CD8-positive, alpha-beta memory T cell (primary cell): ENCODE measurements at regions not wholly inside any gene's neighbourhood (a gene's known extent, or its start where the extent isn't known, plus 50 kb on each side); places are given as distances from the start of the nearest gene placed in this dataset.
"Not testable (repeated sequence)": the region's sequence is repeated elsewhere in the genome, so short reads cannot be mapped to it uniquely, and the experiment has no call there.

Source experiments
- CTCF ChIA-PET: fragments of 350-600 bp; sonication (Branson Sonifier 250); formaldehyde crosslinking; loops from one replicate; lab custom pipeline; 2021; ENCODE audit warnings: antibody characterized with exemption; lab: Charles Lee
- POLR2A ChIA-PET: fragments of 350-600 bp; sonication (Branson Sonifier 250); formaldehyde crosslinking; loops from one replicate; lab custom pipeline; 2021; ENCODE audit warnings: antibody characterized with exemption; lab: Charles Lee
- DNase-seq, 5 donors: peaks; one replicate each; pipeline versions ENCODE4 v3.0.0 to v3.0.0-alpha.2; 2020 to 2022; ENCODE audit warnings: mixed read lengths in 1 of 5
- H3K27ac ChIP-seq: one replicate; pipeline ENCODE4 v1.7.0; 2013; ENCODE audit warnings: low read depth, mild to moderate bottlenecking, low read length, moderate library complexity
- H3K27me3 ChIP-seq: 2 replicates; pipeline ENCODE4 v1.7.0; 2013; ENCODE audit warnings: low read length, mild to moderate bottlenecking; ENCODE audit not compliant: insufficient read depth, poor library complexity, severe bottlenecking
- H3K36me3 ChIP-seq: 2 replicates; pipeline ENCODE4 v1.7.0; 2013; ENCODE audit warnings: mild to moderate bottlenecking, low read length, moderate library complexity; ENCODE audit not compliant: insufficient read depth
- H3K4me1 ChIP-seq: 2 replicates; pipeline ENCODE4 v1.7.0; 2013; ENCODE audit warnings: mild to moderate bottlenecking, low read length, moderate library complexity; ENCODE audit not compliant: insufficient read depth
- H3K4me3 ChIP-seq: 2 replicates; pipeline ENCODE4 v1.7.0; 2013; ENCODE audit warnings: mild to moderate bottlenecking, low read length
- H3K9me3 ChIP-seq: 2 replicates; pipeline ENCODE4 v1.7.0; 2013; ENCODE audit warnings: mild to moderate bottlenecking, low read length
- H3K27ac Mint-ChIP-seq, 8 donors: one replicate each; pipeline ENCODE4 v1.8.0; 2020 to 2021; ENCODE audit warnings: mixed read lengths in 8 of 8, mild to moderate bottlenecking in 6 of 8, inconsistent platforms in 3 of 8, moderate library complexity in 3 of 8
- H3K27me3 Mint-ChIP-seq, 2 donors: one replicate each; pipeline ENCODE4 v1.8.0; 2020 to 2021; ENCODE audit warnings: mixed read lengths in 2 of 2, mild to moderate bottlenecking in 1 of 2, moderate library complexity in 1 of 2
- H3K36me3 Mint-ChIP-seq, 3 donors: one replicate each; pipeline ENCODE4 v1.8.0; 2020 to 2021; ENCODE audit warnings: mixed read lengths in 3 of 3, inconsistent platforms in 1 of 3, mild to moderate bottlenecking in 1 of 3
- H3K4me1 Mint-ChIP-seq, 3 donors: one replicate each; pipeline ENCODE4 v1.8.0; 2020 to 2021; ENCODE audit warnings: mixed read lengths in 3 of 3, inconsistent platforms in 1 of 3, mild to moderate bottlenecking in 1 of 3
- H3K4me3 Mint-ChIP-seq, 7 donors: one replicate each; pipeline ENCODE4 v1.8.0; 2020 to 2021; ENCODE audit warnings: mixed read lengths in 7 of 7, mild to moderate bottlenecking in 6 of 7, moderate library complexity in 4 of 7, inconsistent platforms in 2 of 7
- H3K9me3 Mint-ChIP-seq, 5 donors: one replicate each; pipeline ENCODE4 v1.8.0; 2020 to 2022; ENCODE audit warnings: mixed read lengths in 5 of 5, mild to moderate bottlenecking in 3 of 5, moderate library complexity in 2 of 5, inconsistent platforms in 1 of 5

DNA sequence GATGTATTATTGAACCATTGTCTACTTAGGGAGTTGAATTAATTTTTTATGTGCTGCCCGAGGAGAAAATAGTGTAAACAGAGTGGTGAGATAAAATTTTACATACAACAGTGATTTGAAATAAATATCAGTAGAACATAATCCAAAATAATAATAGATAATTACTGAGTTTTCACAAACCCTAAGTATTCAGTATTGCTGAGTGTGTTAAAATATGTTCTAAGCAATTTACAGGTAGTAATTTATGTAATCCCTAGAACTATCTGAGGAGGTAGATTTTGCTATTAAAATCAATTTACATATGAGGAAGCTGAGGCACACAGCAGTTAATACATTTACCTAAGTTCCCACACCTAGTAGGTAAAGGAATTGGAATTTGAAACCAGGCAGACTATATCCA is 134.7 kb upstream of the FAT1 start:
- no peak overlapping the region for H3K4me3 ChIP-seq
- Mint-ChIP-seq H3K4me1 (no peaks in the 10 kb centered on the region), H3K9me3 (peaks cover 0 to 11% (median 3%) of the 10 kb centered on the region in 5 donors), H3K27ac (no peak overlapping the region), H3K36me3 (no peaks in the 10 kb centered on the region), H3K4me3 (no peak overlapping the region), H3K27me3 (no peaks in the 10 kb centered on the region)
- H3K36me3 ChIP-seq, result no peaks in the 10 kb centered on the region
- ChIA-PET POLR2A (no interaction called here), CTCF (no interaction called here)
- no peaks in the 10 kb centered on the region for H3K9me3 ChIP-seq
- no peak for DNase-seq
- no peak overlapping the region for H3K27ac ChIP-seq
- no peaks in the 10 kb centered on the region for H3K27me3 ChIP-seq
- no peaks in the 10 kb centered on the region for H3K4me1 ChIP-seq

DNA sequence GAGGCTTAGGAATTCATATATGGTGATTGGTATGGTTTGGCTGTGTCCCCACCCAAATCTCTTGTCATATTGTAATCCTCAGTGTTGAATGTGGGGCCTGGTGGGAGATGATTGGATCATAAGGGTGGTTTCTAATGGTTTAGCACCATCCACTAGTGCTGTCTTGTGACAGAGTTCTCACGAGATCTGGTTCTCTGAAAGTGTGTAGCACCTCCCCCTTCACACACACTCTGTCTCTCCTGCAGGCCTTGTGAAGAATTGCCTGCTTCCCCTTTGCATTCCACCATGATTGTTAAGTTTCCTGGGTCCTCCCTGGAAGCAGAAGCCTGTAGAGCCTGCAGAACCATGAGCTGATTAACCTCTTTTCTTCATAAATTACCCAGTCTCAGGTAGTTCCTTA is 135.8 kb upstream of the FAT1 start:
- CTCF ChIA-PET, result no interaction called here
- H3K4me3 Mint-ChIP-seq, result no peak overlapping the region

DNA sequence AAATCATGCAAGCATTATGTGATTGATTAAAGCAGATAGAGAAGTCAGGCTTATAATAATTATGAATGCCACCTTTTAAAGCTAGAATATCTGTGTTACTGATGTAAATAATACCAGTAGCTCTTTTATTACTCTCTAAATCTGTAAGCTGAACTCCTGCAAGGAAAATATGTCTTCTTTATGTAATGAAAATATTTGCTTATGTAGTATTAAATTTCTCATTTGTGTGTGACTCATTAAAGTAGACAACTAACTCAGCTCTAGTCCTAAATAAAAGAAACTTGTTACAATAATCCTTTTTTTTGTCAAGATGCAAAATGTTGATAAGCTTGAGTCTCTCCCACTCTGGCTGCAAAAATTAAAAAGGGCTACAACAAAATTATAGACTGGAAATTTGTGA is 137.7 kb upstream of the FAT1 start:
- no peaks in the 10 kb centered on the region for H3K27me3 Mint-ChIP-seq
- H3K4me1 ChIP-seq, result no peaks in the 10 kb centered on the region
- ChIA-PET CTCF (no interaction called here), POLR2A (no interaction called here)
- no peaks in the 10 kb centered on the region for H3K36me3 Mint-ChIP-seq
- no peaks in the 10 kb centered on the region for H3K36me3 ChIP-seq
- H3K4me1 Mint-ChIP-seq, result no peaks in the 10 kb centered on the region
- no peaks in the 10 kb centered on the region for H3K9me3 ChIP-seq
- H3K27ac Mint-ChIP-seq, result no peak overlapping the region
- no peak overlapping the region for H3K4me3 ChIP-seq
- H3K27me3 ChIP-seq, result no peaks in the 10 kb centered on the region
- DNase-seq, result no peak
- peaks cover 0 to 15% (median 3%) of the 10 kb centered on the region in 5 donors for H3K9me3 Mint-ChIP-seq
- no peak overlapping the region for H3K4me3 Mint-ChIP-seq
- no peak overlapping the region for H3K27ac ChIP-seq

More for the DNA sequence above, 135.8 kb upstream of the FAT1 start:
- no peaks in the 10 kb centered on the region for H3K36me3 Mint-ChIP-seq
- Histone ChIP-seq H3K4me3 (no peak overlapping the region), H3K36me3 (no peaks in the 10 kb centered on the region), H3K27me3 (no peaks in the 10 kb centered on the region), H3K4me1 (no peaks in the 10 kb centered on the region), H3K9me3 (no peaks in the 10 kb centered on the region), H3K27ac (no peak overlapping the region)
- no peak overlapping the region for H3K27ac Mint-ChIP-seq
- DNase-seq, result no peak
- peaks cover 0 to 11% (median 3%) of the 10 kb centered on the region in 5 donors for H3K9me3 Mint-ChIP-seq
- no peaks in the 10 kb centered on the region for H3K4me1 Mint-ChIP-seq
- H3K27me3 Mint-ChIP-seq, result no peaks in the 10 kb centered on the region
- POLR2A ChIA-PET, result no interaction called here

DNA sequence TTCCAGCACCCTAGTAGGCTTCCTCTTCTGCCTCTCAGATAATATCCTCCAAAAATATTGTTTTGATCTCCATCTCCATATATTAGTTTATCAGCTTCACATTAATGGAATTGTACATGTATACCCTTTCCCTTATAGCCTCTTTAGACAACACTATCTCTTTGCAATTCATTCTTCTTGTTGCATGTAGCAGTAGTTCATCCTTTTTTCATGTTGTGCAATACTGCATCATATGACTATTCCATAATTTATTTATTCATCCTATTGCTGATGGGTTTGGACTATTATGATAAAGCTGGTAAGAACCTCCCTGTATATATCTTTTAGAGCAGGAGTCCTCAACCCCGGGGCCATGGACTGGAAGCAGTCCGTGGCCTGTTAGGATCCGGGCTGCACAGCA is 148.2 kb upstream of the FAT1 start:
- Mint-ChIP-seq H3K4me1 (no peaks in the 10 kb centered on the region), H3K36me3 (no peaks in the 10 kb centered on the region), H3K27ac (no peak overlapping the region), H3K4me3 (no peak overlapping the region), H3K9me3 (peaks cover 0 to 17% (median 13%) of the 10 kb centered on the region in 5 donors), H3K27me3 (peaks cover 0 to 2% of the 10 kb centered on the region in 2 donors)
- no peaks in the 10 kb centered on the region for H3K27me3 ChIP-seq
- no peak for DNase-seq
- no peaks in the 10 kb centered on the region for H3K9me3 ChIP-seq
- CTCF ChIA-PET, result no interaction called here
- H3K4me3 ChIP-seq, result no peak overlapping the region
- POLR2A ChIA-PET, result no interaction called here
- H3K36me3 ChIP-seq, result no peaks in the 10 kb centered on the region
- no peak overlapping the region for H3K27ac ChIP-seq
- H3K4me1 ChIP-seq, result no peaks in the 10 kb centered on the region

DNA sequence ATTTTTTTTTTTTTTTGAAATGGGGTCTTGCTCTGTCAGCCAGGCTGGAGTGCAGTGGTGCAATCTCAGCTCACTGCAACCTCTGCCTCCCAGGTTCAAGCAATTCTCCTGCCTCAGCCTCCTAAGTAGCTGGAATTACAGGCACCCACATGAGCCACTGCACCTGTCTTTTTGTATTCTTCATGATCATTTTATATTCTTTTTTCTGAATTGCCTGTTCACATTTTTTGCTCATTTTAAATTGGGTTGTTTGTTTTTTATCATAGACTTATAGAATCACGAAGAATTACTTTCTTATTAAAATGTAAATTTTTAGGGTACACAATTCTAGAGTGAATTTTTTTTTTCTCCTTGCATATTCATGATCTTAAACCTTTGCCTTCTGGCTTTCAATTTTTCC is 149.4 kb upstream of the FAT1 start:
- H3K27me3 Mint-ChIP-seq, POLR2A ChIA-PET, H3K9me3 ChIP-seq, H3K4me3 Mint-ChIP-seq, DNase-seq, H3K27ac Mint-ChIP-seq, H3K4me3 ChIP-seq, H3K27ac ChIP-seq, H3K36me3 Mint-ChIP-seq, CTCF ChIA-PET, H3K27me3 ChIP-seq, H3K36me3 ChIP-seq, H3K4me1 Mint-ChIP-seq, H3K4me1 ChIP-seq: not testable (repeated sequence)
- H3K9me3 Mint-ChIP-seq, result peaks cover 4 to 15% (median 13%) of the 10 kb centered on the region in 5 donors

DNA sequence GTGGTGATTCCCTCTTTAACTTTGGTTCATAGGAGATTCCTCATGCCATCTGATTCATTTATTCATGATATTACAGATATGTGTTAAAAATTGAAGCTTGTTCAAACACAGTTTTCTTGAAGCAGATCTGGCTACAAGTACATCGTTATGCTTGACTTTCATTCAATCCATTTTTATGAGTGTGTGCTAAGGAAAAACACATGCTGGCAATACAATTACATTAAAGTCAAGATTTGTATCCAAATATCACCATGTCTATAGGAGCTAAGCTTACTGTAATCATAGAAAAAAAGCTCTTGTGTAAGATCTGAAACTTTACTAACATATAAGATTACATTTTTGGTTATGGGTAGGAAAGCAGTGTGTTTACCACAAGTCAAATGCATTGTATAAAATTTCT is 151.8 kb upstream of the FAT1 start:
- no peaks in the 10 kb centered on the region for H3K9me3 ChIP-seq
- no peaks in the 10 kb centered on the region for H3K4me1 ChIP-seq
- H3K27me3 Mint-ChIP-seq, result peaks cover 0 to 2% of the 10 kb centered on the region in 2 donors
- H3K27ac ChIP-seq, result no peak overlapping the region
- H3K27ac Mint-ChIP-seq, result no peak overlapping the region
- H3K36me3 ChIP-seq, result no peaks in the 10 kb centered on the region
- no peak overlapping the region for H3K4me3 ChIP-seq
- no peaks in the 10 kb centered on the region for H3K27me3 ChIP-seq
- ChIA-PET POLR2A (no interaction called here), CTCF (no interaction called here)
- no peak for DNase-seq
- no peaks in the 10 kb centered on the region for H3K36me3 Mint-ChIP-seq
- no peaks in the 10 kb centered on the region for H3K4me1 Mint-ChIP-seq
- H3K9me3 Mint-ChIP-seq, result peaks cover 3 to 13% (median 13%) of the 10 kb centered on the region in 5 donors
- H3K4me3 Mint-ChIP-seq, result no peak overlapping the region

DNA sequence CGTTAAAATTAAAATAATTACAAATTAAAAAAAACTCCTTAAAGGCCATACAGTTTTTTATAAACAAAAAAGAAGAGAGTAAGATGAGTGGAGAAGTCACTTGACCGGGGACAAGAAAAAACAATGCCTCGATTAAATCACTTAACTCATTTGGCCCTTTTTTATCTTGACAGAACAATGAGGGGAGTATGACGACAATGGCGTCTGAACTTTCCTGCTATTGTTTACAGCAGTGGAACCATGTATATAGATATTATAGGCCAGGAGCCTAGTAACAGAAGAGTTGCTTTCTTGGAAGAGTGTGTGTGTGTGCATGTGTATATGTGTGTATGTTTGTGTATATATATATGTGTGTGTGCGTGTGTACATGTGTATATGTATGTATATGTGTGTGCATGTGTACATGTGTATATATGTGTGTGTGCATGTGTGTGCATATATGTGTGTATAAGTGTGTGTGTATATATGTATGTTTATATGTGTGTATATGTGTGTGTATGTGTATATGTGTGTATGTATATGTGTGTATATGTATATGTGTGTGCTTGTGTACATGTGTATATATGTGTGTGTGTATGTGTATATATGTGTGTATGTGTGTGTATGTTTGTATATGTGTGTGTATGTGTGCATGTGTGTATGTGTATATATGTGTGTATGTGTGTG is 153.4 kb upstream of the FAT1 start:
- ChIA-PET CTCF (no interaction called here), POLR2A (no interaction called here)
- H3K9me3 Mint-ChIP-seq, result peaks cover 0 to 13% (median 7%) of the 10 kb centered on the region in 5 donors
- H3K27ac ChIP-seq, result no peak overlapping the region
- DNase-seq, result no peak
- no peaks in the 10 kb centered on the region for H3K4me1 Mint-ChIP-seq
- H3K36me3 Mint-ChIP-seq, result no peaks in the 10 kb centered on the region
- H3K4me3 ChIP-seq, result no peak overlapping the region
- no peak overlapping the region for H3K27ac Mint-ChIP-seq
- no peaks in the 10 kb centered on the region for H3K36me3 ChIP-seq
- H3K27me3 ChIP-seq, result no peaks in the 10 kb centered on the region
- H3K9me3 ChIP-seq, result no peaks in the 10 kb centered on the region
- H3K27me3 Mint-ChIP-seq, result peaks cover 0 to 2% of the 10 kb centered on the region in 2 donors
- no peak overlapping the region for H3K4me3 Mint-ChIP-seq
- H3K4me1 ChIP-seq, result no peaks in the 10 kb centered on the region

DNA sequence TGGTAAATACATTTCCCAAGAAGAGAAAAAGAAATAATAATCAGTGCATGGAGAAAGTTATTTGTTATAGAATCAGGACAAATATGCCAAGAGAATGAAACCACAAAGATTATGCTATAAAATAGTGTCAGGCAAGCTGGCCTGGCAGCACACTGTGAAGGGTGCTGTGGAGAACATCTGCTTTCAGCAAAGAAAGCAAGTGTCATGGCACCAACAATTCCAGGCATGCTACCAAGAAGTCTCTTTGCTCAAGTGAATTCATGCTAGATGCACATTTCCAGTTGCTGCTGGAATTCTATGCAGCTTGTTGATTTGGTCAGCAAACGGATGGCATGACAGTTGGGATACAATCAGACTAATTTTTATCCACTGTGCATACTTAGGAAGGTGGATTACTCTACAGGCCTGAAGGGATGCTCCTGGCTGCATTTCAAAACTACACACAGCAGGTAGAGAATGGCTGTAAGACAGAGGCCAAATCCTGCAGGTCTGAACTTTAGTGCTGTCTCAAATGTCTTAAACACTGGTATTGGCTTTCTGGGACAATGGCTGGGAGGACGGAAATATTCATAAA is 154.6 kb upstream of the FAT1 start:
- no peaks in the 10 kb centered on the region for H3K36me3 ChIP-seq
- H3K27me3 ChIP-seq, result no peaks in the 10 kb centered on the region
- POLR2A ChIA-PET, result no interaction called here
- Mint-ChIP-seq H3K4me1 (no peaks in the 10 kb centered on the region), H3K9me3 (peaks cover 0 to 11% (median 6%) of the 10 kb centered on the region in 5 donors), H3K4me3 (no peak overlapping the region), H3K27me3 (no peaks in the 10 kb centered on the region), H3K27ac (no peak overlapping the region), H3K36me3 (no peaks in the 10 kb centered on the region)
- no peaks in the 10 kb centered on the region for H3K4me1 ChIP-seq
- DNase-seq, result no peak
- CTCF ChIA-PET, result no interaction called here
- no peak overlapping the region for H3K27ac ChIP-seq
- H3K4me3 ChIP-seq, result no peak overlapping the region
- H3K9me3 ChIP-seq, result no peaks in the 10 kb centered on the region
